Upper lobe of left lung (tissue), 4 donors: ENCODE measurements at regions not wholly inside any gene's neighbourhood (a gene's known extent, or its start where the extent isn't known, plus 50 kb on each side); places are given as distances from the start of the nearest gene placed in this dataset.

Source experiments
- EP300 ChIP-seq, 4 donors: sonication (generic); formaldehyde crosslinking; IDR thresholded peaks; one replicate each; pipeline ENCODE4 v1.5.1; 2017; ENCODE audit warnings: antibody characterized with exemption in 4 of 4, control low read depth in 2 of 4
- POLR2A ChIP-seq, 4 donors: fragments of 450-650 bp; IDR thresholded peaks; one replicate each; pipeline ENCODE4 v1.5.1; 2016 to 2017; ENCODE audit warnings: antibody characterized with exemption in 4 of 4, mild to moderate bottlenecking in 2 of 4
- TF ChIP-seq, protein P1 (sequence below), 6 experiments: fragments of 450-650 bp in 4 of 6; fragments of 200-600 bp in 2 of 6; sonication (generic) in 2 of 6; IDR thresholded peaks; one replicate each; pipeline ENCODE4 v1.5.1; 2016 to 2019; ENCODE audit warnings: antibody characterized with exemption in 6 of 6

- TF ChIP-seq, protein P1, sequence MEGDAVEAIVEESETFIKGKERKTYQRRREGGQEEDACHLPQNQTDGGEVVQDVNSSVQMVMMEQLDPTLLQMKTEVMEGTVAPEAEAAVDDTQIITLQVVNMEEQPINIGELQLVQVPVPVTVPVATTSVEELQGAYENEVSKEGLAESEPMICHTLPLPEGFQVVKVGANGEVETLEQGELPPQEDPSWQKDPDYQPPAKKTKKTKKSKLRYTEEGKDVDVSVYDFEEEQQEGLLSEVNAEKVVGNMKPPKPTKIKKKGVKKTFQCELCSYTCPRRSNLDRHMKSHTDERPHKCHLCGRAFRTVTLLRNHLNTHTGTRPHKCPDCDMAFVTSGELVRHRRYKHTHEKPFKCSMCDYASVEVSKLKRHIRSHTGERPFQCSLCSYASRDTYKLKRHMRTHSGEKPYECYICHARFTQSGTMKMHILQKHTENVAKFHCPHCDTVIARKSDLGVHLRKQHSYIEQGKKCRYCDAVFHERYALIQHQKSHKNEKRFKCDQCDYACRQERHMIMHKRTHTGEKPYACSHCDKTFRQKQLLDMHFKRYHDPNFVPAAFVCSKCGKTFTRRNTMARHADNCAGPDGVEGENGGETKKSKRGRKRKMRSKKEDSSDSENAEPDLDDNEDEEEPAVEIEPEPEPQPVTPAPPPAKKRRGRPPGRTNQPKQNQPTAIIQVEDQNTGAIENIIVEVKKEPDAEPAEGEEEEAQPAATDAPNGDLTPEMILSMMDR (IDR thresholded peaks at IDR 0.05) = no peak
- TF ChIP-seq EP300 (IDR thresholded peaks at IDR 0.05) (no peak), POLR2A (IDR thresholded peaks at IDR 0.05) (no peak)
Observed at GRCh38 chr5:89276566-89277305, 393.8 kb upstream of the MEF2C start.
